ENCODE measurements at regions not wholly inside any gene's neighbourhood (a gene's known extent, or its start where the extent isn't known, plus 50 kb on each side); places are given as distances from the start of the nearest gene placed in this dataset.

DNA sequence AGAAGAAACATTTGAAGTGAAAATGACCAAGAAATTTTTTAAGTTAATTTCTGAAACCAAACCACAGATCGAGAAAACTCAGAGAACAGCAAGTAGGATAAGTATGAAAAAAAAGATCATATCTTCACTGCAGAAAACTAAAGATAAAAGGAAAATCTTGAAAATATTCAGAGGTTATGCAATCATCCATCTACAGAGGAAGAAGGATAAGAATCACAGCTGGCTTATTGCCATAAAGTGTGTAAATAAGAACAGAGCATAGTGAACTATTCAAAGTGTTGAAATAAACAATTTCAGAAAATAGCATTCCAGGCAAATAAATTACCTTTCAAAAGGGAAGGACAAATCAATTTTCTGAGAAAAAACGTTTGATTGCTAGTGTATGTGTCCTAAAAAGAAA lies 1191.7 kb upstream of the CDH6 start:
- H3K4me3 ChIP-seq = no peak overlapping the region
- DNase-seq = no peak
- H3K27ac ChIP-seq (replicated peaks) = no peak overlapping the region
- no peaks in the 10 kb centered on the region for H3K4me1 ChIP-seq
- H3K36me3 ChIP-seq = no peaks in the 10 kb centered on the region
- H3K27me3 ChIP-seq (ENCODE audit: low read depth) = no peaks in the 10 kb centered on the region
- H3K9me3 ChIP-seq (replicated peaks) = peaks cover 17% of the 10 kb centered on the region
- TF ChIP-seq, protein P1, sequence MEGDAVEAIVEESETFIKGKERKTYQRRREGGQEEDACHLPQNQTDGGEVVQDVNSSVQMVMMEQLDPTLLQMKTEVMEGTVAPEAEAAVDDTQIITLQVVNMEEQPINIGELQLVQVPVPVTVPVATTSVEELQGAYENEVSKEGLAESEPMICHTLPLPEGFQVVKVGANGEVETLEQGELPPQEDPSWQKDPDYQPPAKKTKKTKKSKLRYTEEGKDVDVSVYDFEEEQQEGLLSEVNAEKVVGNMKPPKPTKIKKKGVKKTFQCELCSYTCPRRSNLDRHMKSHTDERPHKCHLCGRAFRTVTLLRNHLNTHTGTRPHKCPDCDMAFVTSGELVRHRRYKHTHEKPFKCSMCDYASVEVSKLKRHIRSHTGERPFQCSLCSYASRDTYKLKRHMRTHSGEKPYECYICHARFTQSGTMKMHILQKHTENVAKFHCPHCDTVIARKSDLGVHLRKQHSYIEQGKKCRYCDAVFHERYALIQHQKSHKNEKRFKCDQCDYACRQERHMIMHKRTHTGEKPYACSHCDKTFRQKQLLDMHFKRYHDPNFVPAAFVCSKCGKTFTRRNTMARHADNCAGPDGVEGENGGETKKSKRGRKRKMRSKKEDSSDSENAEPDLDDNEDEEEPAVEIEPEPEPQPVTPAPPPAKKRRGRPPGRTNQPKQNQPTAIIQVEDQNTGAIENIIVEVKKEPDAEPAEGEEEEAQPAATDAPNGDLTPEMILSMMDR (IDR thresholded peaks at IDR 0.05; ENCODE audit: borderline replicate concordance) = no peak
- intact Hi-C loops (cut with micrococcal nuclease) = no loop called here

DNA sequence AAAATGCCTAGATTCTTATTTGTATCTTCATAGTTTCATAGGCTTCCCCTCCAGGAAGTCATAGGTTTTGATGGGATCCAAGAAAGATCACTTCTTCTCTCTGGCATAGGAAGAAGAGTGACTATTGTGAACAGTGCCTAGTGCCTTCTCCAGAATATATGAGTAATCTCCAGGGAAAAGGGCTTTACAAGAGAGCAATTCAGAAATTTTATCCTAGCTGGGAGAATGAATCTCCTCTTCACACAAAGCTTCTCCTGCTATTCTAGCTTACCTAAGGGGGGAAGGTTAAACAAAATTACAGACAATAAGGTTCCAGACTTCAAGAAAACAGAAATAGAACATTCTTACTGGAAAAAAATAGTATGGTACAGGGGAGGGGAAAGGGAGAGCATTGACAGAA lies 1193.3 kb upstream of the CDH6 start:
- Histone ChIP-seq H3K27ac (replicated peaks) (no peak overlapping the region), H3K36me3 (no peaks in the 10 kb centered on the region), H3K9me3 (replicated peaks) (peaks cover 11% of the 10 kb centered on the region), H3K4me3 (no peak overlapping the region), H3K4me1 (no peaks in the 10 kb centered on the region), H3K27me3 (ENCODE audit: low read depth) (no peaks in the 10 kb centered on the region)
- intact Hi-C loops (cut with micrococcal nuclease) = no loop called here
- TF ChIP-seq, protein P1 (IDR thresholded peaks at IDR 0.05; ENCODE audit: borderline replicate concordance) = no peak
- DNase-seq = no peak

DNA sequence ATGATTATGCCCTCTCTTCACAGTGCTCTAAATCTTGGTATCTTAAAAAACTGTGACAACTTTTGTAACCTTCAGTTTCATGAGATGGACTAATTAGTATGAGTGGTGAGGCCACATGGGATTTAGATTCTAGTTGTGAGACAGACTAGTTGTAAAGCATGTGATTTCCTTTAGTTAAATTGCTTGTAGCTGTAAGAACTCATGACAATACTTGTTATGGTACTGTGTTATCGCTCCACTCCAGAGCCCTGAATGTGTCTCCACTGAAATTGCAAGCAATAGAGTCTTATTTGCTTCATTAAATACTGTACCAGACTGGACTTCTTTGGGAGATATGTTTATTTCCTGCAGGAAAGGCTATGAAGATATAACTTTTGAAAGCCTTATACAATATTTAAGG lies 1198.3 kb upstream of the CDH6 start:
- Histone ChIP-seq H3K9me3 (replicated peaks) (no peaks in the 10 kb centered on the region), H3K27ac (replicated peaks) (no peak overlapping the region), H3K4me3 (no peak overlapping the region), H3K36me3 (no peaks in the 10 kb centered on the region), H3K27me3 (ENCODE audit: low read depth) (no peaks in the 10 kb centered on the region), H3K4me1 (no peaks in the 10 kb centered on the region)
- TF ChIP-seq, protein P1 (IDR thresholded peaks at IDR 0.05; ENCODE audit: borderline replicate concordance) = no peak
- no peak for DNase-seq
- intact Hi-C loops (cut with micrococcal nuclease) = no loop called here

DNA sequence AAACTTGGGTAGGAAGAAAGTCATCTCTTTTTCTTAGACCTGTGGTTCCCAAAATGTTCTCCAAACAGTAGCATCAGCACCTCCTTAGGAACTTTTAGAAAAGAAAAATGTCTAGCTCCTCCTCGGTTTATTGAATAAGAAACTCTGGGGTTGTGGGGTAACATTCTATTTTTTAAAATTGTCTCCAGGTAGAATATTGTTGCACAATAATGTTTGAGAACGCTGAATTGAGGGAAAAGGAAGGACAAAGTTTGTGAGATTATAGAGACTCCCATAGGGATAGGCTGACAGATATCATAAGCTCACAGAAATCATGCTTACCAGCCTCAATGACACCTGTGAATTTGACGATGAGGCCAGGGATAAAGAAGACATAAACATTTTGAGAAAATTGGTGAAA lies 1199.0 kb upstream of the CDH6 start:
- DNase-seq = no peak
- no peaks in the 10 kb centered on the region for H3K4me1 ChIP-seq
- TF ChIP-seq, protein P1 (IDR thresholded peaks at IDR 0.05; ENCODE audit: borderline replicate concordance) = no peak
- no peaks in the 10 kb centered on the region for H3K27me3 ChIP-seq (ENCODE audit: low read depth)
- no peaks in the 10 kb centered on the region for H3K36me3 ChIP-seq
- no peak overlapping the region for H3K27ac ChIP-seq (replicated peaks)
- H3K4me3 ChIP-seq = no peak overlapping the region
- intact Hi-C loops (cut with micrococcal nuclease) = no loop called here
- H3K9me3 ChIP-seq (replicated peaks) = no peaks in the 10 kb centered on the region

DNA sequence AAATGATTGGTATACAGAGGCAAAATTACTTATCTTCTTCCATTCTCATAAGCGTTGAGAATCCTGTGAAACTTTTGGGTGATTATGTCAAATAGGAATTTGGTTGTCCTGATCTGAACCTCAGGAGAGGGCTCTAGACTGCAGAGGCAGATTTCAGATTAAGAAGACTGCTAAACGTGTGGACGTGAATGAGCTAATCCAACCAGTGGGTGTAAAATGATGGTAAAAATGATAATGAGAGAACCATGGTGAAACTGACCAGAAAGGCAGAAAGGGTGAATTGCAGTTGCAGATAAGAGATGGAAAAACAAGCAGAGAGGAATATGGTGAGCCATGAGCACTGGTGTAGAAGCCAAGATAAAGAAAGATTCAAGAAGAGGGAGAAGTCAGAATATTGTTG lies 1200.2 kb upstream of the CDH6 start:
- Histone ChIP-seq H3K27ac (replicated peaks) (no peak overlapping the region), H3K4me1 (no peaks in the 10 kb centered on the region), H3K9me3 (replicated peaks) (no peaks in the 10 kb centered on the region), H3K27me3 (ENCODE audit: low read depth) (no peaks in the 10 kb centered on the region), H3K36me3 (no peaks in the 10 kb centered on the region), H3K4me3 (no peak overlapping the region)
- DNase-seq = no peak
- TF ChIP-seq, protein P1 (IDR thresholded peaks at IDR 0.05; ENCODE audit: borderline replicate concordance) = no peak
- intact Hi-C loops (cut with micrococcal nuclease) = no loop called here

DNA sequence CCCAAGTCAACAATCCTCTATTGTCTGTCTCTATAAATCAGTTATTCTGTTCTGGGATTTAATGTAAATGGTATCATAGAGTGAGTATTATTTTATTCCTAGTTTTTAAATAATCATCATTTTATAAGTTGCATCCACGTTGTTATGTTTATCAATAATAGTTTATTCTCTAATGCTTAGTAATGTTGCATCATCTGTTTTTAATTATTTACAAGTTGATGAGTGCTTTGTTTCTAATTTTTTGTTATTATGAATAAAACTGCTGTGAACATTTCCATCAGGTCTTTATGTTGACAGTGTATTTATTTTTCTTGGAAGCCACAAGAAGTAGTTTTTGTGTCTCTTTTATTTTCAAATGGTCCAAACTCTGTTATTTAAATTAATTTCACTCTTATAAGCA lies 1201.2 kb upstream of the CDH6 start:
- Histone ChIP-seq H3K4me3 (no peak overlapping the region), H3K36me3 (no peaks in the 10 kb centered on the region), H3K4me1 (no peaks in the 10 kb centered on the region), H3K27me3 (ENCODE audit: low read depth) (no peaks in the 10 kb centered on the region), H3K27ac (replicated peaks) (no peak overlapping the region), H3K9me3 (replicated peaks) (no peaks in the 10 kb centered on the region)
- TF ChIP-seq, protein P1 (IDR thresholded peaks at IDR 0.05; ENCODE audit: borderline replicate concordance) = no peak
- DNase-seq = no peak
- intact Hi-C loops (cut with micrococcal nuclease) = no loop called here

Data from left ventricle myocardium inferior (tissue), 1 donor.